PC-9 (cell line): ENCODE measurements at regions not wholly inside any gene's neighbourhood (a gene's known extent, or its start where the extent isn't known, plus 50 kb on each side); places are given as distances from the start of the nearest gene placed in this dataset.

Source experiments
- BruUV-seq: library from RNA; stranded (reverse); fragments of 400-500 nt; replicated peaks from 2 replicates; lab custom pipeline; 2021; lab: Mats Ljungman, UMichigan
- CTCF ChIA-PET: fragments of 300-600 bp; sonication (Branson Sonifier 250); formaldehyde crosslinking; loops from one replicate; lab custom pipeline; 2022; ENCODE audit warnings: antibody characterized with exemption; lab: Charles Lee
- POLR2A ChIA-PET: fragments of 300-600 bp; sonication (Branson Sonifier 250); formaldehyde crosslinking; loops from one replicate; lab custom pipeline; 2022; ENCODE audit warnings: antibody characterized with exemption; ENCODE audit not compliant: unreplicated experiment; lab: Charles Lee
- DNase-seq, 2 experiments: peaks; one replicate each; pipeline versions ENCODE4 v3.0.0 to v3.0.0-alpha.2; 2015 to 2022; ENCODE audit warnings: mixed read lengths in 1 of 2
- H2AFZ ChIP-seq: fragments of 200-600 bp; sonication (generic); 2 replicates; pipeline ENCODE4 v1.8.1; 2017; ENCODE audit warnings: antibody characterized with exemption
- H3F3A ChIP-seq: fragments of 200-600 bp; sonication (generic); 2 replicates; pipeline ENCODE4 v1.8.1; 2017; ENCODE audit warnings: antibody characterized with exemption, mild to moderate bottlenecking, low read depth; ENCODE audit not compliant: insufficient read depth
- H3K27ac ChIP-seq: fragments of 200-600 bp; sonication (generic); 2 replicates; pipeline ENCODE4 v1.6.1; 2016; ENCODE audit warnings: mixed run types
- H3K27me3 ChIP-seq: fragments of 200-600 bp; sonication (generic); 2 replicates; pipeline ENCODE4 v1.6.1; 2016; ENCODE audit warnings: low read depth, mixed run types; ENCODE audit not compliant: insufficient read depth
- H3K36me3 ChIP-seq: fragments of 200-600 bp; sonication (generic); 2 replicates; pipeline ENCODE4 v1.6.1; 2016; ENCODE audit warnings: low read depth, mixed run types
- H3K4me1 ChIP-seq: fragments of 200-600 bp; sonication (generic); replicated peaks from 2 replicates; pipeline ENCODE4 v1.6.1; 2016; ENCODE audit warnings: mixed run types; ENCODE audit not compliant: insufficient read depth
- H3K4me2 ChIP-seq: fragments of 200-600 bp; sonication (generic); 2 replicates; pipeline ENCODE4 v1.6.1; 2017; ENCODE audit warnings: mixed run types
- H3K4me3 ChIP-seq: fragments of 200-600 bp; sonication (generic); 2 replicates; pipeline ENCODE4 v1.6.1; 2016; ENCODE audit warnings: mixed run types
- H3K79me2 ChIP-seq: fragments of 200-600 bp; sonication (generic); 2 replicates; pipeline ENCODE4 v1.6.1; 2017; ENCODE audit warnings: low read depth, mixed run types
- H3K9me2 ChIP-seq: fragments of 200-600 bp; sonication (generic); 2 replicates; pipeline ENCODE4 v1.8.1; 2017; ENCODE audit warnings: mild to moderate bottlenecking; ENCODE audit not compliant: insufficient read depth
- H3K9me3 ChIP-seq: fragments of 200-600 bp; sonication (generic); 2 replicates; pipeline ENCODE4 v1.8.1; 2016; ENCODE audit warnings: low read depth; ENCODE audit not compliant: insufficient read depth
- H4K20me1 ChIP-seq: fragments of 200-600 bp; sonication (generic); 2 replicates; pipeline ENCODE4 v1.8.1; 2017; ENCODE audit not compliant: insufficient read depth
- EZH2 ChIP-seq: fragments of 200-600 bp; sonication (generic); IDR thresholded peaks from 2 replicates; pipeline ENCODE4 v1.8.0; 2017; ENCODE audit warnings: antibody characterized with exemption, low read depth
- intact Hi-C: fragments of 100-400 bp; cut with micrococcal nuclease; formaldehyde crosslinking; loops from one replicate; pipeline ENCODE4 v1.10.0; 2022; ENCODE audit not compliant: unreplicated experiment
- TF ChIP-seq, protein P1 (sequence below): fragments of 200-600 bp; sonication (generic); conservative IDR thresholded peaks from 2 replicates; pipeline ENCODE4 v1.6.1; 2017; ENCODE audit warnings: mixed run types, antibody characterized with exemption, mild to moderate bottlenecking, moderate library complexity

DNA sequence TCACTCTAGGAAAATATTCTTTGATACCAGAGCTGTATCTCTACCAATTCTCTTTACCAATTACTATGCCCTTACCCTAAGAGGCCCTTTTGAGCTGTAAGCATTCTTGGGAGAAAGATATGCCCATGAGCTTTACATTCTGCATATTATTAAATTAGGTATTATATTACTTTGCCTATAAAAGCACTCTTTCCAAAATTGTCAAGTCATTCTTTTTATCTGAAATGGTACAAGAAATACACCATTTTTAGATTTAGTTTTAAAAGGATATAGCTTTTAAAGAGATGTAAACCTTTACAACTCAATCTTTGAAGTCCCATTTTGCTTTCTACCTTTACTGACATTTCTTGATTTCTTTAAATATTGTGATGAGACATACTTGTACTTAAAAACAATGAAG lies 343.5 kb downstream of the C12orf50 start:
- intact Hi-C loops: loop anchor here (10.0 kb wide), 1 partner anchor 139 kb away; no protein-coding TSS in a partner anchor
- Histone ChIP-seq H2AFZ (no peak overlapping the region), H3K9me3 (no peaks in the 10 kb centered on the region), H3K27me3 (no peaks in the 10 kb centered on the region), H3K4me3 (no peak overlapping the region), H3K27ac (no peak overlapping the region), H3K36me3 (no peaks in the 10 kb centered on the region), H3K79me2 (no peaks in the 10 kb centered on the region), H3K4me1 (no peaks in the 10 kb centered on the region), H3F3A (no peaks in the 10 kb centered on the region), H4K20me1 (no peaks in the 10 kb centered on the region), H3K4me2 (no peak overlapping the region), H3K9me2 (no peaks in the 10 kb centered on the region)
- no TSS peak for BruUV-seq
- DNase-seq: no peak
- CTCF ChIA-PET: no interaction called here
- POLR2A ChIA-PET: no interaction called here
- TF ChIP-seq, protein P1, sequence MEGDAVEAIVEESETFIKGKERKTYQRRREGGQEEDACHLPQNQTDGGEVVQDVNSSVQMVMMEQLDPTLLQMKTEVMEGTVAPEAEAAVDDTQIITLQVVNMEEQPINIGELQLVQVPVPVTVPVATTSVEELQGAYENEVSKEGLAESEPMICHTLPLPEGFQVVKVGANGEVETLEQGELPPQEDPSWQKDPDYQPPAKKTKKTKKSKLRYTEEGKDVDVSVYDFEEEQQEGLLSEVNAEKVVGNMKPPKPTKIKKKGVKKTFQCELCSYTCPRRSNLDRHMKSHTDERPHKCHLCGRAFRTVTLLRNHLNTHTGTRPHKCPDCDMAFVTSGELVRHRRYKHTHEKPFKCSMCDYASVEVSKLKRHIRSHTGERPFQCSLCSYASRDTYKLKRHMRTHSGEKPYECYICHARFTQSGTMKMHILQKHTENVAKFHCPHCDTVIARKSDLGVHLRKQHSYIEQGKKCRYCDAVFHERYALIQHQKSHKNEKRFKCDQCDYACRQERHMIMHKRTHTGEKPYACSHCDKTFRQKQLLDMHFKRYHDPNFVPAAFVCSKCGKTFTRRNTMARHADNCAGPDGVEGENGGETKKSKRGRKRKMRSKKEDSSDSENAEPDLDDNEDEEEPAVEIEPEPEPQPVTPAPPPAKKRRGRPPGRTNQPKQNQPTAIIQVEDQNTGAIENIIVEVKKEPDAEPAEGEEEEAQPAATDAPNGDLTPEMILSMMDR: no peak
- TF ChIP-seq EZH2: no peak

DNA sequence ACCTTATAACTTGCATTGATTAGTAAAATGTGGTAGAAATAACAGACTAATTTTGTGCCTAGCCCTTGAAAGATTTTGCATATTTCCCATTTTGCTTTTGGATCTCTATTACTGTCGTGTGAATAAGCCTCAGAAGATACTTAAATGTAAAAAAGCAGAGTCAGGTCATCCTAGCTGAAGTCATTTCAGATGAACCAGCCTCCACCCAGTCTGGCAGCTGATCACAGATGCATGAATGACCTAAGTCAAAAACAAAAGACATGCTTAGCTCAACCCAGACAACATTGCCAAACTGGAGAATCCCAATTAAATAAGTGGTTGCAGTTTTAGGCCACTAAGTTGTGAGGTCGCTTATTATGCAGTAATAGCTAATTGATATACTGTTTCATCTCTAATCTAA lies 349.9 kb downstream of the C12orf50 start:
- DNase-seq: no peak
- Histone ChIP-seq H3F3A (no peaks in the 10 kb centered on the region), H4K20me1 (no peaks in the 10 kb centered on the region), H3K27me3 (no peaks in the 10 kb centered on the region), H3K9me2 (no peaks in the 10 kb centered on the region), H3K9me3 (no peaks in the 10 kb centered on the region), H3K79me2 (no peaks in the 10 kb centered on the region), H3K4me3 (no peak overlapping the region), H3K4me1 (no peaks in the 10 kb centered on the region), H3K4me2 (no peak overlapping the region), H3K36me3 (no peaks in the 10 kb centered on the region), H3K27ac (no peak overlapping the region), H2AFZ (no peak overlapping the region)
- BruUV-seq: no TSS peak
- intact Hi-C loops: no loop called here
- POLR2A ChIA-PET: no interaction called here
- CTCF ChIA-PET: no interaction called here
- TF ChIP-seq EZH2: no peak
- TF ChIP-seq, protein P1: no peak

DNA sequence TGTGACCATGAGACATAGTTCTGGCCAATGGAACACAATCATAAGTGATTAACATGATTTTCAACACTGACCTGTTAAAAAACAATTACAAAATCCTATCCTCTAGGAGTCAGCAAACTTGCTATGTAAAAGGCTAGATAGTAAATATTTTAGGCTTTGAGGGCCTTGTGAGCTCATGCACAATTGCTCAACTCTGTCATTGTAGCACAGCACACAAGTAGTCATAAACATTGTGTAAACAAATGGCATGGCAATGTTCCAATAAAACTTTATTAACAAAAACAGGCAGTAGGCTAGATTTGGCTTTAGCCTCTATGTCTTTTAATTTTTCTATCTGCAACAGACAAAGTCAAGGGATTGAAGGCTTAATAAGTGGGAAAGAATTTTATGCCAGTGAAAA lies 350.7 kb downstream of the C12orf50 start:
- H2AFZ ChIP-seq: no peak overlapping the region
- no peaks in the 10 kb centered on the region for H3K36me3 ChIP-seq
- H3K4me3 ChIP-seq: no peak overlapping the region
- no peaks in the 10 kb centered on the region for H3K79me2 ChIP-seq
- no peak for DNase-seq
- H3K27ac ChIP-seq: no peak overlapping the region
- H4K20me1 ChIP-seq: no peaks in the 10 kb centered on the region
- TF ChIP-seq EZH2: no peak
- TF ChIP-seq, protein P1: no peak
- no TSS peak for BruUV-seq
- no peak overlapping the region for H3K4me2 ChIP-seq
- no peaks in the 10 kb centered on the region for H3K9me2 ChIP-seq
- no peaks in the 10 kb centered on the region for H3K27me3 ChIP-seq
- ChIA-PET POLR2A (no interaction called here), CTCF (no interaction called here)
- no peaks in the 10 kb centered on the region for H3K9me3 ChIP-seq
- H3F3A ChIP-seq: no peaks in the 10 kb centered on the region
- intact Hi-C loops: no loop called here
- H3K4me1 ChIP-seq: no peaks in the 10 kb centered on the region
